T-helper 2 cell treated with Interferon-gamma antibody and Interleukin-4, amounts not matched to agents 5 μg/mL and 100 μg/mL, for 36 hours (primary cell): ENCODE measurements at regions not wholly inside any gene's neighbourhood (a gene's known extent, or its start where the extent isn't known, plus 50 kb on each side); places are given as distances from the start of the nearest gene placed in this dataset.

Experiments used
- DNase-seq: peaks from one replicate; pipeline ENCODE4 v3.0.0; 2021; ENCODE audit warnings: low spot score
- H3K27ac Mint-ChIP-seq: one replicate; pipeline ENCODE4 v1.8.0; 2021; ENCODE audit warnings: mild to moderate bottlenecking, mixed read lengths
- H3K27me3 Mint-ChIP-seq: one replicate; pipeline ENCODE4 v1.8.0; 2021; ENCODE audit warnings: low read depth, mixed read lengths
- H3K36me3 Mint-ChIP-seq: one replicate; pipeline ENCODE4 v1.8.0; 2021; ENCODE audit warnings: low read depth, mixed read lengths
- H3K4me1 Mint-ChIP-seq: one replicate; pipeline ENCODE4 v1.8.0; 2021; ENCODE audit warnings: low read depth, mixed read lengths
- H3K4me3 Mint-ChIP-seq: one replicate; pipeline ENCODE4 v1.8.0; 2022; ENCODE audit warnings: mild to moderate bottlenecking, moderate library complexity, mixed read lengths
- H3K9me3 Mint-ChIP-seq: one replicate; pipeline ENCODE4 v1.8.0; 2021; ENCODE audit warnings: mixed read lengths

GRCh38 chr15:24858737-24859601 lies 95.8 kb upstream of the SNRPN start:
- Mint-ChIP-seq H3K27me3 (no peaks in the 10 kb centered on the region), H3K27ac (no peak overlapping the region), H3K4me3 (no peak overlapping the region), H3K4me1 (no peaks in the 10 kb centered on the region), H3K36me3 (no peaks in the 10 kb centered on the region), H3K9me3 (peaks cover 47% of the 10 kb centered on the region)
- DNase-seq: no peak

GRCh38 chr15:24861014-24861690 lies 93.6 kb upstream of the SNRPN start:
- H3K27me3 Mint-ChIP-seq: no peaks in the 10 kb centered on the region
- DNase-seq: no peak
- H3K4me3 Mint-ChIP-seq: no peak overlapping the region
- peaks cover 48% of the 10 kb centered on the region for H3K9me3 Mint-ChIP-seq
- H3K4me1 Mint-ChIP-seq: no peaks in the 10 kb centered on the region
- H3K27ac Mint-ChIP-seq: no peak overlapping the region
- no peaks in the 10 kb centered on the region for H3K36me3 Mint-ChIP-seq

- Mint-ChIP-seq H3K9me3 (peaks cover 50% of the 10 kb centered on the region), H3K27ac (no peak overlapping the region), H3K4me3 (no peak overlapping the region), H3K4me1 (no peaks in the 10 kb centered on the region), H3K27me3 (no peaks in the 10 kb centered on the region), H3K36me3 (no peaks in the 10 kb centered on the region)
- DNase-seq: no peak
Measured at GRCh38 chr15:24862726-24863521, 91.9 kb upstream of the SNRPN start.

DNA sequence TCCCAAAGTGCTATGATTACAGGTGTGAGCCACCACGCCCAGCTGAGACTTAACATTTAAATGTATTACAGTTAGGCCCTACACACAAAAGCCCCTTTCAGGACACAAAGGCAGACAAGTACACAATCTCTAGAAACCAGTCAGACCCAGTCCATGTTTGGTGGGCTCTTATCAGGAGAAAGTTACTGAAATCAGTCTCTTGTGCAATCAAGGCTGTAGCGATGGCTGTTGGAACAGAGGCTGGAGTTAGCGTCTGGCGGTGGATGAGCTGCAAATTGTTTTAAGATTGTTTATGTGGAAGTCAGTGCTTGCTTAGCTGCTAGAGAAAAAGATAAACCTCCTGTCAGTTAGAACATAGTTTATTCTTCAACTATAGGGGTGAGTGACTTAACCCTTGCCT lies 89.5 kb upstream of the SNRPN start:
- Mint-ChIP-seq H3K27ac (no peak overlapping the region), H3K27me3 (no peaks in the 10 kb centered on the region), H3K4me3 (no peak overlapping the region), H3K36me3 (no peaks in the 10 kb centered on the region), H3K4me1 (no peaks in the 10 kb centered on the region), H3K9me3 (peaks cover 58% of the 10 kb centered on the region)
- DNase-seq: no peak

DNA sequence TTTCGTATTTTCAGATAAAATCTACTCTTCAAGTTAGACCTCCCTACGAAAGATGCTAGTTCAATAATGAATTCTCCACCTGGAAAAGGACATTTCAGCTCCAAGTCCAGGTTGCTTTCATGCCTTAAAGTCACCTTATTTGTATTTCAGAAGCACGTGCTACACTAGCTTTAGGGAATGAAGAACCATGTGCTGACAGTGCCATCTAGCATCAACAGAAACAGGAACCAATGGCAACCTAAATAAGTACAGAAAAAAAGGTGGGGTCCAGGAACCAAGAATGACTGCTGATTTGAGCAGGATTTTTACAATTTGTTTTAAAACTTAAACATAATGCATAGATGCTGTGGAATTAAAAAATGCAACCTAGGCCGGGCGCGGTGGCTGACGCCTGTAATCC lies 77.6 kb upstream of the SNRPN start:
- H3K36me3 Mint-ChIP-seq: no peaks in the 10 kb centered on the region
- H3K27me3 Mint-ChIP-seq: no peaks in the 10 kb centered on the region
- H3K27ac Mint-ChIP-seq: no peak overlapping the region
- H3K9me3 Mint-ChIP-seq: peaks cover 34% of the 10 kb centered on the region
- H3K4me3 Mint-ChIP-seq: no peak overlapping the region
- DNase-seq: no peak
- H3K4me1 Mint-ChIP-seq: no peaks in the 10 kb centered on the region

- peaks cover 34% of the 10 kb centered on the region for H3K9me3 Mint-ChIP-seq
- H3K27ac Mint-ChIP-seq: no peak overlapping the region
- no peaks in the 10 kb centered on the region for H3K36me3 Mint-ChIP-seq
- H3K27me3 Mint-ChIP-seq: no peaks in the 10 kb centered on the region
- no peak overlapping the region for H3K4me3 Mint-ChIP-seq
- no peak for DNase-seq
- no peaks in the 10 kb centered on the region for H3K4me1 Mint-ChIP-seq
Measured at GRCh38 chr15:24878153-24878552, 76.6 kb upstream of the SNRPN start.

- no peaks in the 10 kb centered on the region for H3K36me3 Mint-ChIP-seq
- H3K27me3 Mint-ChIP-seq: no peaks in the 10 kb centered on the region
- H3K27ac Mint-ChIP-seq: no peak overlapping the region
- no peak for DNase-seq
- no peaks in the 10 kb centered on the region for H3K4me1 Mint-ChIP-seq
- H3K9me3 Mint-ChIP-seq: peaks cover 34% of the 10 kb centered on the region
- H3K4me3 Mint-ChIP-seq: no peak overlapping the region
Measured at GRCh38 chr15:24879492-24879891, 75.3 kb upstream of the SNRPN start.

- Mint-ChIP-seq H3K9me3 (peaks cover 24% of the 10 kb centered on the region), H3K27ac (no peak overlapping the region), H3K4me1 (no peaks in the 10 kb centered on the region), H3K27me3 (no peaks in the 10 kb centered on the region), H3K4me3 (no peak overlapping the region), H3K36me3 (no peaks in the 10 kb centered on the region)
- no peak for DNase-seq
Measured at GRCh38 chr15:24880663-24881062, 74.1 kb upstream of the SNRPN start.

DNA sequence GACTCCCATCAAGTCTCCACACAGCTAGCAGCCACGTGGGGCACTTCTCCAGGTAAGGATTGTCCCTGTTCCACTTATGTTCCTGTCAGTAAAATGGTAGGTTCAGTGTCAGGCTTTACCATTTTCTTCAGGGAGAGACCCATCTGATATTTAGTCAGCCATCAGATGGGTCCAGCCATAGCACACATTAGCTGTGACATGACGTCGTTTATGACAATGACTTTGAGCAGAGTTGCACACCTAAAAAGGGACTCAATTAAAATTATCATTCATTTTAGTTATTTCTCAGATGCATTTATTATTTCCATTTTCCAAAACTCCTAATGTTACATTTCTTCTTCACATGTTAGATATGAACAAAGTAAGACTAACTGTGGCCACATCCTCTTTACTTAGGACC lies 68.2 kb upstream of the SNRPN start:
- Mint-ChIP-seq H3K4me1 (no peaks in the 10 kb centered on the region), H3K4me3 (no peak overlapping the region), H3K27ac (no peak overlapping the region)

DNA sequence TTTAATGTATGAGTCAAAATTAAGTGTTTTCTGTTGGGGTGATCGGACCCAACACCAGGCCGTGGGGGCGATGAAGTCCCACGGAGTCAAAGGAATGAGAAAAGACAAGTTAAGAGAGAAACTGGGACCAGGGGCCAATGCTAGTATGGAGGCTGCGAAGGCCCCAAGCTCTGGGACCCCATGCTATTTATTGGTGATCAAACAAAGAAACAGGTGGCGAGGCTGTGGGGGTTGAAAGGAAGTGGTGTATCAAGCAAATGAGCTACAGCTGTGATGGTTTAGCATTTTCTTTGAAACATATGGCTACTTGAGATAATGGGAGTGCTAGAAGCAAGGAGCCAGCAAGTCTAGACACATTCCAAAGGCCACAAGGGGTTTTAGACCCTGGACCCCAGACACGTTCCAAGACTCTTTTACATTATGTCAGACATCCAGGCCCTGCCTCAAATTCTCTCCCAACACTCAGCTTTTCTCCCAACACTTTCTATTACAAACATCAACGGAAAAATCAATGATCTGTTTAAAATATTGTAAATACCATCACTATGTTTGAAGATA lies 56.0 kb upstream of the SNRPN start:
- no peak overlapping the region for H3K27ac Mint-ChIP-seq
- no peaks in the 10 kb centered on the region for H3K4me1 Mint-ChIP-seq
- H3K4me3 Mint-ChIP-seq: no peak overlapping the region
- H3K36me3 Mint-ChIP-seq: peaks cover 2% of the 10 kb centered on the region
- peaks cover 70% of the 10 kb centered on the region for H3K9me3 Mint-ChIP-seq
- H3K27me3 Mint-ChIP-seq: no peaks in the 10 kb centered on the region
- no peak for DNase-seq

More for the DNA sequence above, 68.2 kb upstream of the SNRPN start:
- peaks cover 28% of the 10 kb centered on the region for H3K9me3 Mint-ChIP-seq
- H3K27me3 Mint-ChIP-seq: no peaks in the 10 kb centered on the region
- no peaks in the 10 kb centered on the region for H3K36me3 Mint-ChIP-seq
- DNase-seq: no peak

- H3K27ac Mint-ChIP-seq: no peak overlapping the region
- H3K4me3 Mint-ChIP-seq: no peak overlapping the region
- H3K9me3 Mint-ChIP-seq: peaks cover 70% of the 10 kb centered on the region
- no peak for DNase-seq
- no peaks in the 10 kb centered on the region for H3K27me3 Mint-ChIP-seq
- peaks cover 2% of the 10 kb centered on the region for H3K36me3 Mint-ChIP-seq
- H3K4me1 Mint-ChIP-seq: no peaks in the 10 kb centered on the region
Measured at GRCh38 chr15:24899367-24899766, 55.4 kb upstream of the SNRPN start.

DNA sequence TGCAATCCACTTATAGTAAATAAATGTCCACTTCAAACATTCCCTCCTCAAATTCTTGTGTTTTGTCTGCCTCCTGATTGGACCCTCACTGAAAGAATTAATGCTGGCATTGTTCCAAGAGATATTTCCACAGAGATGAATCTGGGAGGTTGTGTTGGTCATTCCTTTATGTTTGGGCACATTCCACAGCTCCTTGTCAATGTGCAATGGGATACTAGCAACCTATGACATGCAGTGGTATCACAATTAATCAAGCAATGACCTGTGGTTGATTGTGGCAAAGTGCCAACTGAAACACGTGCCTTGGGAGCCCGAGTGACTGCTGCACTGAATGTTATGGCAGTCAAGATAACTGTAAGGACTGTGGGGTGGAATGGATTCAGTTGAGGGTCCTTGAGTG lies 55.0 kb upstream of the SNRPN start:
- DNase-seq: no peak
- peaks cover 65% of the 10 kb centered on the region for H3K9me3 Mint-ChIP-seq
- H3K27me3 Mint-ChIP-seq: no peaks in the 10 kb centered on the region
- no peaks in the 10 kb centered on the region for H3K4me1 Mint-ChIP-seq
- no peak overlapping the region for H3K4me3 Mint-ChIP-seq
- H3K36me3 Mint-ChIP-seq: no peaks in the 10 kb centered on the region
- no peak overlapping the region for H3K27ac Mint-ChIP-seq

DNA sequence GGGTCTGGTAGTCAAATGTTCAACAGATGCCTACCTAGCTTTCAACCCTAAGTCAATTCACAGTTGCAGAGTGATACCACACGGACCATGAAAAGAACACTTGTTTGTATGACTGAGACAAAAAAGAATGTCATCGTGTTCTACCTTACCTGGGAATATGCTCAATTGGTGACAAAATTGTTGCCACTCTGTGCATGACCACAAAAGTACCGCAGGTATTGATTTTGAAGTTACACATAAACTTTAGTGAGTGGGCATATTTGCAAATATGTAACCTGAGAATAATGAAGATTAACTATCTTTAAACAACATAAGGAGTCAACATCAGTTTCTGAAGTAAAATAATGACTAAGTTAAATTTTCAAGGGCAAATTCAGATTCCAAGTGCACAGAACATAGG lies 53.4 kb upstream of the SNRPN start:
- Mint-ChIP-seq H3K4me3 (no peak overlapping the region), H3K27ac (no peak overlapping the region), H3K9me3 (peaks cover 59% of the 10 kb centered on the region), H3K27me3 (no peaks in the 10 kb centered on the region), H3K36me3 (no peaks in the 10 kb centered on the region), H3K4me1 (no peaks in the 10 kb centered on the region)
- no peak for DNase-seq
